A172 (cell line): ENCODE measurements at regions not wholly inside any gene's neighbourhood (a gene's known extent, or its start where the extent isn't known, plus 50 kb on each side); places are given as distances from the start of the nearest gene placed in this dataset.

Source experiments
- DNase-seq: peaks from one replicate; pipeline ENCODE4 v3.0.0-alpha.2; 2015; ENCODE audit warnings: low spot score

GRCh38 chr2:67039517-67040103 lies 357.5 kb upstream of the ETAA1 start:
- no peak for DNase-seq

- peak; percentile 11 for DNase-seq
These were observed 356.1 kb upstream of the ETAA1 start for GRCh38 chr2:67041051-67041450.

GRCh38 chr2:67043781-67044478 lies 353.2 kb upstream of the ETAA1 start:
- no peak for DNase-seq

GRCh38 chr2:67046591-67046990 lies 350.5 kb upstream of the ETAA1 start:
- peak; percentile 44 for DNase-seq

GRCh38 chr2:67048314-67048713 lies 348.8 kb upstream of the ETAA1 start:
- DNase-seq = no peak

- no peak for DNase-seq
These were observed 346.5 kb upstream of the ETAA1 start for GRCh38 chr2:67050622-67051021.

- DNase-seq = no peak
These were observed 342.4 kb upstream of the ETAA1 start for GRCh38 chr2:67054728-67055127.

- DNase-seq = no peak
These were observed 341.5 kb upstream of the ETAA1 start for GRCh38 chr2:67055387-67056304.

GRCh38 chr2:67057123-67057522 lies 340.0 kb upstream of the ETAA1 start:
- DNase-seq = no peak

GRCh38 chr2:67057901-67058703 lies 339.0 kb upstream of the ETAA1 start:
- no peak for DNase-seq

GRCh38 chr2:67065046-67065445 lies 332.1 kb upstream of the ETAA1 start:
- DNase-seq = no peak

- DNase-seq = no peak
These were observed 330.4 kb upstream of the ETAA1 start for GRCh38 chr2:67066782-67067181.

- no peak for DNase-seq
These were observed 329.5 kb upstream of the ETAA1 start for GRCh38 chr2:67067656-67068055.

- no peak for DNase-seq
These were observed 326.3 kb upstream of the ETAA1 start for GRCh38 chr2:67070826-67071225.

- DNase-seq = no peak
These were observed 322.1 kb upstream of the ETAA1 start for GRCh38 chr2:67075056-67075455.

GRCh38 chr2:67075530-67076238 lies 321.4 kb upstream of the ETAA1 start:
- no peak for DNase-seq

- DNase-seq = no peak
These were observed 320.9 kb upstream of the ETAA1 start for GRCh38 chr2:67076239-67076624.

GRCh38 chr2:67079729-67080128 lies 317.4 kb upstream of the ETAA1 start:
- no peak for DNase-seq

- DNase-seq = no peak
These were observed 314.3 kb upstream of the ETAA1 start for GRCh38 chr2:67082813-67083212.

GRCh38 chr2:67083951-67084350 lies 313.2 kb upstream of the ETAA1 start:
- no peak for DNase-seq

- DNase-seq = no peak
These were observed 312.0 kb upstream of the ETAA1 start for GRCh38 chr2:67085146-67085545.
